ENCODE measurements at regions not wholly inside any gene's neighbourhood (a gene's known extent, or its start where the extent isn't known, plus 50 kb on each side); places are given as distances from the start of the nearest gene placed in this dataset.

DNA sequence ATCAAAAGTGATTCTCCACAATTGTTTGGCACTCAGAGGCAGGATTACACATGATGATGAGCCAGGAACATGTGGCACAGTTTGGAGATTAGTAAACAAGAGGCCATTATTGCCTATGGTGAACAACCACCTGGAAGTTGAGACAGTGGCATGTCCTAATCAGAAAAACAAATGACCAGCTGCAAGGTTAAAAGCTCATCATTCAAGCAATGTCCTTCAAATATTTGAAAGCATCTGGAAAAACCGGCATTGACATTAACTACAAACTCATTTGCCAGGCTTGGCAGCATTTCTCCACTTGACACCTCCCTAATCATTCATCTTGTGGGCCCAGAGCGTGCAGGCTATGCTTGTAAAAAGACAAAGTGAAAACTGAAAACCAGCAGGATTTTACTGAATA is 80.6 kb upstream of the MEGF10 start:
- Histone ChIP-seq H3K9ac (no peak overlapping the region), H3K27me3 (ENCODE audit: insufficient read depth) (no peaks in the 10 kb centered on the region), H3K4me2 (no peak overlapping the region), H3K79me2 (ENCODE audit: insufficient read depth) (no peaks in the 10 kb centered on the region), H4K20me1 (ENCODE audit: insufficient read depth) (no peaks in the 10 kb centered on the region), H2AFZ (ENCODE audit: low read depth) (no peak overlapping the region), H3K4me1 (ENCODE audit: control insufficient read depth in 1 of 2, insufficient read depth in 2 of 2, low read depth in 1 of 2, low read length in 1 of 2) (no peaks in the 10 kb centered on the region), H3K4me3 (ENCODE audit: low read depth in 2 of 2, low read length in 1 of 2) (no peak overlapping the region), H3K9me3 (no peaks in the 10 kb centered on the region), H3F3A (replicated peaks; ENCODE audit: insufficient read depth) (peaks cover 10% of the 10 kb centered on the region), H3K27ac (ENCODE audit: low read depth in 2 of 2, low read length in 1 of 2) (no peak overlapping the region), H3K36me3 (replicated peaks in 1 of 2; ENCODE audit: control insufficient read depth in 1 of 2, insufficient read depth in 2 of 2, low read length in 1 of 2) (no peaks in the 10 kb centered on the region), H3K9me2 (no peaks in the 10 kb centered on the region)
- ChIA-PET POLR2A (no interaction called here), CTCF (no interaction called here)
- TF ChIP-seq, protein P1, sequence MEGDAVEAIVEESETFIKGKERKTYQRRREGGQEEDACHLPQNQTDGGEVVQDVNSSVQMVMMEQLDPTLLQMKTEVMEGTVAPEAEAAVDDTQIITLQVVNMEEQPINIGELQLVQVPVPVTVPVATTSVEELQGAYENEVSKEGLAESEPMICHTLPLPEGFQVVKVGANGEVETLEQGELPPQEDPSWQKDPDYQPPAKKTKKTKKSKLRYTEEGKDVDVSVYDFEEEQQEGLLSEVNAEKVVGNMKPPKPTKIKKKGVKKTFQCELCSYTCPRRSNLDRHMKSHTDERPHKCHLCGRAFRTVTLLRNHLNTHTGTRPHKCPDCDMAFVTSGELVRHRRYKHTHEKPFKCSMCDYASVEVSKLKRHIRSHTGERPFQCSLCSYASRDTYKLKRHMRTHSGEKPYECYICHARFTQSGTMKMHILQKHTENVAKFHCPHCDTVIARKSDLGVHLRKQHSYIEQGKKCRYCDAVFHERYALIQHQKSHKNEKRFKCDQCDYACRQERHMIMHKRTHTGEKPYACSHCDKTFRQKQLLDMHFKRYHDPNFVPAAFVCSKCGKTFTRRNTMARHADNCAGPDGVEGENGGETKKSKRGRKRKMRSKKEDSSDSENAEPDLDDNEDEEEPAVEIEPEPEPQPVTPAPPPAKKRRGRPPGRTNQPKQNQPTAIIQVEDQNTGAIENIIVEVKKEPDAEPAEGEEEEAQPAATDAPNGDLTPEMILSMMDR (IDR thresholded peaks at IDR 0.05): no peak
- TF ChIP-seq, protein P2, sequence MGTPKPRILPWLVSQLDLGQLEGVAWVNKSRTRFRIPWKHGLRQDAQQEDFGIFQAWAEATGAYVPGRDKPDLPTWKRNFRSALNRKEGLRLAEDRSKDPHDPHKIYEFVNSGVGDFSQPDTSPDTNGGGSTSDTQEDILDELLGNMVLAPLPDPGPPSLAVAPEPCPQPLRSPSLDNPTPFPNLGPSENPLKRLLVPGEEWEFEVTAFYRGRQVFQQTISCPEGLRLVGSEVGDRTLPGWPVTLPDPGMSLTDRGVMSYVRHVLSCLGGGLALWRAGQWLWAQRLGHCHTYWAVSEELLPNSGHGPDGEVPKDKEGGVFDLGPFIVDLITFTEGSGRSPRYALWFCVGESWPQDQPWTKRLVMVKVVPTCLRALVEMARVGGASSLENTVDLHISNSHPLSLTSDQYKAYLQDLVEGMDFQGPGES (IDR thresholded peaks at IDR 0.05; ENCODE audit: low read depth, low read length): no peak
- TF ChIP-seq TAF1 (IDR thresholded peaks at IDR 0.05; ENCODE audit: borderline replicate concordance, low read depth, low read length) (no peak), TEAD4 (IDR thresholded peaks at IDR 0.05; ENCODE audit: borderline replicate concordance, insufficient read depth) (no peak), NRF1 (IDR thresholded peaks at IDR 0.05; ENCODE audit: low read depth, low read length) (no peak), POLR2AphosphoS5 (IDR thresholded peaks at IDR 0.05; ENCODE audit: low read depth, low read length) (no peak), FOXM1 (IDR thresholded peaks at IDR 0.05; ENCODE audit: low read depth) (no peak), FOSL2 (IDR thresholded peaks at IDR 0.05; ENCODE audit: borderline replicate concordance, low read depth) (no peak), NFIC (IDR thresholded peaks at IDR 0.05; ENCODE audit: borderline replicate concordance) (no peak), MEF2A (IDR thresholded peaks at IDR 0.05; ENCODE audit: borderline replicate concordance, low read depth) (no peak), ELF1 (IDR thresholded peaks at IDR 0.05) (no peak), GATA2 (CRISPR knock-in tag; IDR thresholded peaks at IDR 0.05) (no peak), RFX5 (IDR thresholded peaks at IDR 0.05; ENCODE audit: low read length) (no peak), CHD2 (IDR thresholded peaks at IDR 0.05; ENCODE audit: low read length, partially characterized antibody) (no peak), RCOR1 (IDR thresholded peaks at IDR 0.05; ENCODE audit: low read length) (no peak), RAD21 (IDR thresholded peaks at IDR 0.05; ENCODE audit: low read length) (no peak)
- TF ChIP-seq, protein P3, sequence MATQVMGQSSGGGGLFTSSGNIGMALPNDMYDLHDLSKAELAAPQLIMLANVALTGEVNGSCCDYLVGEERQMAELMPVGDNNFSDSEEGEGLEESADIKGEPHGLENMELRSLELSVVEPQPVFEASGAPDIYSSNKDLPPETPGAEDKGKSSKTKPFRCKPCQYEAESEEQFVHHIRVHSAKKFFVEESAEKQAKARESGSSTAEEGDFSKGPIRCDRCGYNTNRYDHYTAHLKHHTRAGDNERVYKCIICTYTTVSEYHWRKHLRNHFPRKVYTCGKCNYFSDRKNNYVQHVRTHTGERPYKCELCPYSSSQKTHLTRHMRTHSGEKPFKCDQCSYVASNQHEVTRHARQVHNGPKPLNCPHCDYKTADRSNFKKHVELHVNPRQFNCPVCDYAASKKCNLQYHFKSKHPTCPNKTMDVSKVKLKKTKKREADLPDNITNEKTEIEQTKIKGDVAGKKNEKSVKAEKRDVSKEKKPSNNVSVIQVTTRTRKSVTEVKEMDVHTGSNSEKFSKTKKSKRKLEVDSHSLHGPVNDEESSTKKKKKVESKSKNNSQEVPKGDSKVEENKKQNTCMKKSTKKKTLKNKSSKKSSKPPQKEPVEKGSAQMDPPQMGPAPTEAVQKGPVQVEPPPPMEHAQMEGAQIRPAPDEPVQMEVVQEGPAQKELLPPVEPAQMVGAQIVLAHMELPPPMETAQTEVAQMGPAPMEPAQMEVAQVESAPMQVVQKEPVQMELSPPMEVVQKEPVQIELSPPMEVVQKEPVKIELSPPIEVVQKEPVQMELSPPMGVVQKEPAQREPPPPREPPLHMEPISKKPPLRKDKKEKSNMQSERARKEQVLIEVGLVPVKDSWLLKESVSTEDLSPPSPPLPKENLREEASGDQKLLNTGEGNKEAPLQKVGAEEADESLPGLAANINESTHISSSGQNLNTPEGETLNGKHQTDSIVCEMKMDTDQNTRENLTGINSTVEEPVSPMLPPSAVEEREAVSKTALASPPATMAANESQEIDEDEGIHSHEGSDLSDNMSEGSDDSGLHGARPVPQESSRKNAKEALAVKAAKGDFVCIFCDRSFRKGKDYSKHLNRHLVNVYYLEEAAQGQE (IDR thresholded peaks at IDR 0.05; ENCODE audit: low read depth, low read length): no peak
- TF ChIP-seq, protein P4, sequence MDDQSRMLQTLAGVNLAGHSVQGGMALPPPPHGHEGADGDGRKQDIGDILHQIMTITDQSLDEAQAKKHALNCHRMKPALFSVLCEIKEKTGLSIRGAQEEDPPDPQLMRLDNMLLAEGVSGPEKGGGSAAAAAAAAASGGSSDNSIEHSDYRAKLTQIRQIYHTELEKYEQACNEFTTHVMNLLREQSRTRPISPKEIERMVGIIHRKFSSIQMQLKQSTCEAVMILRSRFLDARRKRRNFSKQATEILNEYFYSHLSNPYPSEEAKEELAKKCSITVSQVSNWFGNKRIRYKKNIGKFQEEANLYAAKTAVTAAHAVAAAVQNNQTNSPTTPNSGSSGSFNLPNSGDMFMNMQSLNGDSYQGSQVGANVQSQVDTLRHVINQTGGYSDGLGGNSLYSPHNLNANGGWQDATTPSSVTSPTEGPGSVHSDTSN (IDR thresholded peaks at IDR 0.05): no peak
- no peak for DNase-seq
- 34% methylated on average over 2 of the region's 2 CpGs for WGBS (ENCODE audit: low lambda C conversion rate)

Measured in SK-N-SH (cell line).